HG02870 (cell line): ENCODE measurements at regions not wholly inside any gene's neighbourhood (a gene's known extent, or its start where the extent isn't known, plus 50 kb on each side); places are given as distances from the start of the nearest gene placed in this dataset.
"Not testable (repeated sequence)": the region's sequence is repeated elsewhere in the genome, so short reads cannot be mapped to it uniquely, and the experiment has no call there.

ENCODE experiments used
- ATAC-seq: cut with Tn5 transposase; IDR thresholded peaks from one replicate; pipeline ENCODE4 v1.9.1; 2021; ENCODE audit warnings: mild to moderate bottlenecking, moderate library complexity; ENCODE audit not compliant: unreplicated experiment

- no peak for ATAC-seq
These were observed 190.5 kb upstream of the CLINT1 start for GRCh38 chr5:158049459-158049858.

- ATAC-seq, result no peak
These were observed 186.8 kb upstream of the CLINT1 start for GRCh38 chr5:158045696-158046095.

GRCh38 chr5:158039911-158040347 lies 181.0 kb upstream of the CLINT1 start:
- ATAC-seq, result peak; percentile 93

- peak; percentile 8 for ATAC-seq
These were observed 180.5 kb upstream of the CLINT1 start for GRCh38 chr5:158039441-158039840.

DNA sequence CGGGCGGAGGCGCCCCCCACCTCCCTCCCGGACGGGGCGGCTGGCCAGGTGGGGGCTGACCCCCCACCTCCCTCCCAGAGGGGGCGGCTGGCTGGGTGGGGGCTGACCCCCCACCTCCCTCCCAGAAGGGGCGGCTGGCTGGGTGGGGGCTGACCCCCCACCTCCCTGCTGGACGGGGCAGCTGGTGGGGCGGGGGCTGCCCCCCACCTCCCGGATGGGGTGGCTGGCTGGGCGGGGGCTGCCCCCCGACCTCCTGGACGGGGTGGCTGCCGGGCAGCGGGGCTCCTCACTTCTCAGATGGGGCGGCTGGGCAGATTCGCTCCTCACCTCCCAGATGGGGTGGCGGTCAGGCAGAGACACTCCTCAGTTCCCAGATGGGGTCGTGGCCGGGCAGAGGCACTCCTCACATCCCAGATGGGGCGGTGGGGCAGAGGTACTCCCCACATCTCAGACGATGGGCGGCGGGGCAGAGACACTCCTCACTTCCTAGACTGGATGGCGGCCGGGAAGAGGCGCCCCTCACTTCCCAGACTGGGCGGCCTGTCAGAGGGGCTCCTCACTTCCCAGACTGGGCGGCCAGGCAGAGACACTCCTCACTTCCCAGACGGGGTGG lies 178.1 kb upstream of the CLINT1 start:
- not testable (repeated sequence) for ATAC-seq

- ATAC-seq, result not testable (repeated sequence)
These were observed 175.6 kb upstream of the CLINT1 start for GRCh38 chr5:158034586-158034985.

GRCh38 chr5:158033724-158034123 lies 174.8 kb upstream of the CLINT1 start:
- no peak for ATAC-seq

- ATAC-seq, result no peak
These were observed 174.1 kb upstream of the CLINT1 start for GRCh38 chr5:158033076-158033475.

GRCh38 chr5:158032246-158032645 lies 173.3 kb upstream of the CLINT1 start:
- no peak for ATAC-seq

DNA sequence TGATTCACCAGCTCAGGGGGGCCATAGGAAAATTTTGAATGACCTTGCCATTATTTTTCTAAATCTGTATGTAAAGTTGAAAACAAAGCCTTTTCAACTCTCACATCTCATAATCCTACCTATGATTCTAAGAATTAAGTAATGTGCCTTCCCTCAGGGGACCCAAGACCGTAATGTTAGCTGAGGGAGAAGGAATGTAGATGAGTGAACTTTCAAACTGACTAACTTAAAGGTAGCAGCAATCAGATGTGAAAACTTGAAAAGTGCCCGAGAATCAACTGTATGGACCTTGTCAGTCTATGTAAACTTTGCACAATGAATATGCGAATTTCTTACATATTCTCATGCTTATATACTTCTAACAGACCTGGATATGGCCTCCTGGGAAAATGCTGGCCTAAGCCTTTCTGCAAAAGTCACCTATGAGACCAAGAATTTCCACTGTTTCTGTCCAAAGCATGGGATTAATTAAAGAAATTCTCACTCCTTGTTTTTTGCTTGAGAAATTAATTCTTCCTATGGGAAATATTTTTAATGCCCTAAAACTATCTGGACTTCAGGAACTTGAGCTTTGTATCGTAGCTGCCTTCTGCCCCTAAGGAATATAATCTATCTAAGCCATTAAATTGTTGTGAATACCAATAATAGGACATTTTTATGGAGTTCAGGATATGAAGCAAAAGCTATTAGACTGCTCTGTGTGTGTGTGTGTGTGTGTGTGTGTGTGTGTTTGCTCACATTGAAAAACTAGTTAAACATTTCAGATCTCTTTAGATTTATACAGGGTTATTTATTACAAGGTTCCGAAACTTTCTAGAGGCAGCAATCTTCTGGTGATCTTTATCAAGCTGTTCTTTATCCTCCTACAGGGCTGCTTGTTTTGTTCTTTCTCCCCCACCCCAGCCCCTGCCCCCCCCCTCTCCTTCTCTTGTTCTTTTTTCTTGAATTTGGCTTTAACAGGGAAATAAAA lies 169.1 kb upstream of the CLINT1 start:
- no peak for ATAC-seq

- no peak for ATAC-seq
These were observed 167.5 kb upstream of the CLINT1 start for GRCh38 chr5:158026304-158027031.

DNA sequence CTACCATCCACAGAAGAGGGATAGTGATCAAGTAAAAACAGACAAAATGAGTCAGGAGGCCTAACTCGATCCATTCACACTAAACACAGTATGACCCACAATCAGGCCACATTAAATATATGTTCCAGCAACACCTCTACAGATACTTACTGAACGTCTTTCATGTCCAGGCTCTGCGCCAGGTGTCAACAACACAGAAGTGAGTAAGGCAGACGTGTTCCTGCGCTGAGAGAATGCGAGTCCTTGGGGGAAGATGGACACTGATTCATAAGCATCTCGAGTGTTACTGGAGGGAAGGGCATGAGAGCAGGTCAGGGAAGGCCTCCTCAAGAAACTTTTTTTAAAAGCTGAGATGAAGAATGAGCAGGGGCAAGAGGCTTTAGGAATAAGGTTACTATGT lies 164.3 kb upstream of the CLINT1 start:
- ATAC-seq, result no peak

- ATAC-seq, result no peak
These were observed 163.9 kb upstream of the CLINT1 start for GRCh38 chr5:158022837-158023236.

DNA sequence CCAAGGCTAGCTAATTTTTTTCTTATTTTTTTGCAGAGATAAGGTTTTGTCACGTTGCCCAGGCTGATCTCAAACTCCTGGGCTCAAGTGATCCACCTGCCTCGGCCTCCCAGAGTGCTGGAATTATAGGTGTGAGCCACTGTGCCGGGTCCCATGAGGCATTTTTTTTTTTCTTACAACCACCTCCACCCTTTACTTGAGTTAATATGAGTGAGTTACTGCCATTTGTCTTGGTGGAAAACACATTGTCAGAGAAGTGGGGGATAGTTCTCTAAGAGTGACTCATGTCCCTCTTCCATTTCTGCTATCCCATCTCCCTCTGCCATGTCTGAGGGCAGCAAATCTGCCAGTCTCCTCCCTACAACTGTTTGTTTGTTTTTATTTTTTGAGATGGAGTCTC lies 163.4 kb upstream of the CLINT1 start:
- ATAC-seq, result no peak

GRCh38 chr5:158020555-158021418 lies 161.8 kb upstream of the CLINT1 start:
- no peak for ATAC-seq

DNA sequence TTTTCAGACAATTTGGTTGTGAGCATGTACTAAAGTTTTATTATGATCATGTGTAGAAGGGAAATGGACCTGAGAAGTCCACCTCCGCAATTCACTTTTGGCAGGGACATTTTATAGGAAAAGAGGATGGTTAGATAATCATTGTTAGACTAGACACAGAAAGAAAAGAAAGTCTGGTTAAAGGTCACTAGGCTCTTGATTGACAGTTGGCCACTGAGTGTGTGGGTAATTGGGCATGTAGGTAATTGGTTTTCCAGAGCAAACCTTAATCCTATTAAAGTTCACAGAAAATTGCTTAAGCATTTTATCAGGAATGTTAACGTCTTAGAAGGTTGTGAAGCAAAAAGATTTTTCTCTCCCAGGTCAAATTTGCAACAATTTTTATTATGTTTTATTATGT lies 158.5 kb upstream of the CLINT1 start:
- ATAC-seq, result no peak

GRCh38 chr5:158014372-158014771 lies 155.4 kb upstream of the CLINT1 start:
- ATAC-seq, result no peak

DNA sequence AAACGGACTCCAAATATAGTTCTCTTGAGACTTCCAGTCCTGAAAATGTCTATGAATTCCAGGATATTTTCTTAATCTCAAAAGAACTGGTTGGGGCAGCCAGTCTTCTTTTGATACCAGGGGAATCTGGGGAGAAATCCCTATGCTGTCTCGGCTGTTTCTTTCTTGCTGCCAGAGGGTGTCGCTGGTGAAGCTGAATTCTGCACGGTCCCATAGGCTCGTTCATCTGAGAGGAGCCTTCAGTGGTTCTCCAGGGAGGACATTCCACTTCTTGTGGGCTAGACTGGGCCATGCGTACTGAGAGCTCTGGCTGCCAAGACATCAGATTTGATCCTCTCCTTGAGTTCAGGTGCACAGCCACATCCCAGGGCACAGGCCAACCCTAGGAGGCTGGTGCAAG lies 155.0 kb upstream of the CLINT1 start:
- no peak for ATAC-seq

DNA sequence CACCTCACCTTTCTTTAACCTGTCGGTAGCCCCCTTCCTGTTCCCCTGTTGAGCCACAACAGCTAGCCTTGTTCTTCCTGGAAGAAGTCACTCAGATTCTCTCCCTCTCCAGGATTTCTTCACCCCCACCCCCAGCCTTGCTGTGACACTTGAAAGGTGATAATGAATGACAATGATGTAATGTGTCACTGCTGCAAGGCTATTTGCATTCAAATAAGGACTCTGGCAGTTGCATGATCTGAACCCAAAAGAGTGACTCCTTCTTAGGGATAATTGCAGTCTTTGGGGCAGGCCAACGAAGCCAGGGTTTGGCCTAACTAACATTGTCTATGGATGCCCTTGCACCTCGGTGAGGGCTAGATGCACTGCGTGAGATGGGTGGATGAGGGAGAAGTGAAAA lies 154.4 kb upstream of the CLINT1 start:
- no peak for ATAC-seq

GRCh38 chr5:158011422-158011821 lies 152.5 kb upstream of the CLINT1 start:
- no peak for ATAC-seq

DNA sequence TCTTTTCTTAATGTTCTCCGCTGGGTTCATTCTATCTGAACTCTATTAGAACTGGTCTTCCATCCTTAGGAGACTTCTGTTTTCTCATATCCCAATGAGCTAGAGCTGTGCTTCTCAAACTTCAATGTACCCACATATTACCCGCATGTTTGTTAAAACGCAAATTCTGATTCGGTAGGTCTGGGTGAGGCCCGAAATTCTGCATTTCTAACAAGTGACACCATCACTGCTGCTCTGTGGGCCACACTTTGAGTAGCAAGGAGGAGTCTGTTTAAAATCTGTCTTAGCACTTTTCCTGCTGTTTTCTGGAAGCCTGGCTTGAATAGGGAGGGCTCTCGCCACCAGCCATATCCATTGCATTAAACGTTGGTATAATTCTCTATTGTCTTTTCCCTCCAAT lies 151.9 kb upstream of the CLINT1 start:
- no peak for ATAC-seq
